BE2C (cell line): ENCODE measurements at regions not wholly inside any gene's neighbourhood (a gene's known extent, or its start where the extent isn't known, plus 50 kb on each side); places are given as distances from the start of the nearest gene placed in this dataset.

ENCODE experiments used
- DNase-seq: peaks from one replicate; pipeline ENCODE4 v3.0.0-alpha.2; 2020
- H3K27me3 ChIP-seq: fragments of 250-450 bp; sonication (Bioruptor Pico); 2 replicates; pipeline ENCODE4 v1.5.1; 2020; ENCODE audit warnings: mild to moderate bottlenecking
- H3K36me3 ChIP-seq: fragments of 250-450 bp; sonication (Bioruptor Pico); 2 replicates; pipeline ENCODE4 v1.5.1; 2020; ENCODE audit warnings: mild to moderate bottlenecking
- H3K4me1 ChIP-seq: fragments of 250-450 bp; sonication (Bioruptor Pico); 2 replicates; pipeline ENCODE4 v1.5.1; 2020
- H3K4me3 ChIP-seq: 2 replicates; pipeline ENCODE4 v1.5.1; 2011; ENCODE audit warnings: low read depth, low read length
- H3K9me3 ChIP-seq: fragments of 250-450 bp; sonication (Bioruptor Pico); 2 replicates; pipeline ENCODE4 v1.5.1; 2020
- CTCF ChIP-seq: IDR thresholded peaks from 2 replicates; pipeline ENCODE4 v1.5.1; 2012; ENCODE audit warnings: mild to moderate bottlenecking, low read depth, low read length

- no peak for DNase-seq
- H3K4me1 ChIP-seq = no peaks in the 10 kb centered on the region
- no peaks in the 10 kb centered on the region for H3K27me3 ChIP-seq
- H3K4me3 ChIP-seq = no peak overlapping the region
- H3K9me3 ChIP-seq = no peaks in the 10 kb centered on the region
- no peak for TF ChIP-seq CTCF
- H3K36me3 ChIP-seq = no peaks in the 10 kb centered on the region
Observed at GRCh38 chr3:187807086-187807862, 62.0 kb upstream of the BCL6 start.

- Histone ChIP-seq H3K36me3 (no peaks in the 10 kb centered on the region), H3K4me3 (no peak overlapping the region), H3K4me1 (no peaks in the 10 kb centered on the region), H3K27me3 (no peaks in the 10 kb centered on the region), H3K9me3 (no peaks in the 10 kb centered on the region)
- DNase-seq = no peak
- TF ChIP-seq CTCF = no peak
Observed at GRCh38 chr3:187808527-187808895, 63.2 kb upstream of the BCL6 start.

GRCh38 chr3:187809612-187809991 lies 64.3 kb upstream of the BCL6 start:
- H3K4me1 ChIP-seq = no peaks in the 10 kb centered on the region
- no peak for TF ChIP-seq CTCF
- no peaks in the 10 kb centered on the region for H3K9me3 ChIP-seq
- H3K4me3 ChIP-seq = no peak overlapping the region
- H3K36me3 ChIP-seq = no peaks in the 10 kb centered on the region
- DNase-seq = no peak
- H3K27me3 ChIP-seq = no peaks in the 10 kb centered on the region

- DNase-seq = no peak
- no peaks in the 10 kb centered on the region for H3K36me3 ChIP-seq
- H3K27me3 ChIP-seq = no peaks in the 10 kb centered on the region
- no peaks in the 10 kb centered on the region for H3K4me1 ChIP-seq
- H3K4me3 ChIP-seq = no peak overlapping the region
- no peak for TF ChIP-seq CTCF
- H3K9me3 ChIP-seq = no peaks in the 10 kb centered on the region
Observed at GRCh38 chr3:187810021-187810446, 64.8 kb upstream of the BCL6 start.

- TF ChIP-seq CTCF = no peak
- DNase-seq = no peak
- Histone ChIP-seq H3K4me1 (no peaks in the 10 kb centered on the region), H3K9me3 (no peaks in the 10 kb centered on the region), H3K36me3 (no peaks in the 10 kb centered on the region), H3K27me3 (no peaks in the 10 kb centered on the region), H3K4me3 (no peak overlapping the region)
Observed at GRCh38 chr3:187811585-187812250, 66.5 kb upstream of the BCL6 start.

- Histone ChIP-seq H3K4me3 (no peak overlapping the region), H3K9me3 (no peaks in the 10 kb centered on the region), H3K36me3 (no peaks in the 10 kb centered on the region), H3K27me3 (no peaks in the 10 kb centered on the region), H3K4me1 (no peaks in the 10 kb centered on the region)
- DNase-seq = no peak
- TF ChIP-seq CTCF = no peak
Observed at GRCh38 chr3:187812496-187812895, 67.2 kb upstream of the BCL6 start.
